HG02759 (cell line): ENCODE measurements at regions not wholly inside any gene's neighbourhood (a gene's known extent, or its start where the extent isn't known, plus 50 kb on each side); places are given as distances from the start of the nearest gene placed in this dataset.

Source experiments
- ATAC-seq: cut with Tn5 transposase; IDR thresholded peaks from one replicate; pipeline ENCODE4 v1.9.1; 2021; ENCODE audit warnings: mild to moderate bottlenecking, moderate library complexity; ENCODE audit not compliant: unreplicated experiment

DNA sequence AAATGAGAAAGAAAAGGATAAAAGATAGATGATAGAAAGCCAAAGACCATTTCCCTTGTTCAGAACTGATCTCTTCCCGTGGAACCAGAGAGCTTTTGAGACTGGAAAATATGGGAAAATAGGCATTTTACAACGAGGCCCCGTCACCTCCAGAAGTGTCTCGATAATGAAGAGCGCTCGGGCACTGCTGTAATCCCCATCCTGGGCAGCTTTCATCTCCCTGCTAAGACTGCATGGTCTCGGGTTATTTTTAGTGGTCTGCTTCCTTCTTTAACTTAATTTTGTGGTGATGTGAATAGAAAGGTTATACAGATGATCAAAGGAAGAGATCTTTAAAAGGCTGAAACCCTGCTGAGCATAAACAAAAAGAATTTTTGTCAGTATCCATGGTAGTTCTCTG, 176.6 kb downstream of the METTL4 start:
- no peak for ATAC-seq

- peak; percentile 83 for ATAC-seq
Measured at GRCh38 chr18:2395427-2396161, 175.7 kb downstream of the METTL4 start.

- ATAC-seq, result peak; percentile 34
Measured at GRCh38 chr18:2396162-2396505, 175.2 kb downstream of the METTL4 start.

- no peak for ATAC-seq
Measured at GRCh38 chr18:2400701-2401196, 170.6 kb downstream of the METTL4 start.

DNA sequence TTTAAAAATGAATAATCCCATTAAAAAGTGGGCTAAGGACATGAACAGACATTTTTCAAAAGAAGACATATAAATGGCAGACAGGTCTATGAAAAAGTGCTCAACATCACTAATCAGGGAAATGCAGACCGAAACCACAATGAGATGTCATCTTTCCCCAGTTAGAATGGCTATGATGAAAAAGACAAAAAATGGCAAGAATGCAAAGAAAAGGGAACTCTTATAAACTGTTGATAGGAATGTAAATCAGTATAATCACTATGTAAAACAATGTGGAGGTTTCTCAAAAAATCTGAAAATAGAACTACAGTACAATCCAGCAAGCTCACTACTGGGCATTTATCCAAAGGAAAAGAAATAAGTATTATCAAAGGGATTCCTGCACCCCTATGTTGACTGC, 169.2 kb downstream of the METTL4 start:
- no peak for ATAC-seq

DNA sequence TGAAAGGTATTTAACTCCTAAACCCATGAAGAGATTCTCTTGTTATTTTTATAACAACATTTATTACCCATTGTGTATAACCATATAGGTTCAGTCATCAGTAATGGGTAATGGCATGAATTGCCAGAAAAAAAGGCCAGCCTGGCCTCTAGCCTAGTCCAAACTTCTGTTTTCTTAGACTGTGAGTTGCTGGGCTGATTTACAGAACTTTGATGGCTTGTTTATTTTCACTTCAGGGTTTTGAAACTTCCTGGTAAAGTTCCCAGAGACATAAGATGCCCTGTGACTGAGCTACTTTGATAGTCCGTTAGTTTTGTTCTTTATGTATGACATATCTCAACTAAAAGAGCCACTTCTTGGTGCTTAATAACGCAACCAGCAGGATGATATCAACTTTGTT, 164.8 kb downstream of the METTL4 start:
- ATAC-seq, result no peak

DNA sequence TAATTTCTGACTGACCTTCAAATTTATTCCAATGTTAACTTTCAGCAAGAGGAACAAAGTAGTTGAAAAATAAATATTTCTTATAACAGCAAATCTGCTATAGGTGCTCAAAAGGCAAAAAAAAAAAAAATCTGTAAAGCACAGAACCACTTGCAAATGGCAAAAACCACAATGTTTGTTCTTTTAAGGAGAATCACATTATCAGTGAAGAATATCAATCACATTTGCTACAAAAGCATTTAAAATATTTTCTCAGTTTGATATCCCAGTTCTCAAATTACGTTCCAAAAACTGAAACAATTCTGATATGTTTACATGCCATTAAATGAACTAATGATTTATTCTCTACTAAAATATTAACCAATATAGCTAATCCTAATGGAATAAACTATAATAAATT, 163.3 kb downstream of the METTL4 start:
- no peak for ATAC-seq

GRCh38 chr18:2409906-2410305, 161.4 kb downstream of the METTL4 start:
- ATAC-seq, result no peak

DNA sequence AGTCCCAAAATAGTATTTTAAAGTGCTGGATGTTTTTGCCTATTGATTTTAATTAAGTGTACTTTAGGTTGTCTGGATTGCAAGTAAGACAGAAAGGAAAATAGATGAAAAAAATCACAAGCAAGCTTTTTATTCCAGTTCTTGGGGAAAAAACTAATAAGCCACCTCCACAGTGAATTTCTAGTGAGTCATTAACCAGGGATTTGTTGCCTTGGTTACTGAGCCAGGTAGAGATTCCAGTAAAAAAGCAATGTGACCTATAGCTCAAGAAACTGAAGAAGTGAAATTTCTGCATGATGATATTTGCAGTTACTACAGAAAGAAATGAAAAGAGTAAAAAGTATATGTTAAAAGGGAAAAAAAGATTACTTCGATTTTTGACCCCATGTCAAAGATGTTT, 160.6 kb downstream of the METTL4 start:
- no peak for ATAC-seq

DNA sequence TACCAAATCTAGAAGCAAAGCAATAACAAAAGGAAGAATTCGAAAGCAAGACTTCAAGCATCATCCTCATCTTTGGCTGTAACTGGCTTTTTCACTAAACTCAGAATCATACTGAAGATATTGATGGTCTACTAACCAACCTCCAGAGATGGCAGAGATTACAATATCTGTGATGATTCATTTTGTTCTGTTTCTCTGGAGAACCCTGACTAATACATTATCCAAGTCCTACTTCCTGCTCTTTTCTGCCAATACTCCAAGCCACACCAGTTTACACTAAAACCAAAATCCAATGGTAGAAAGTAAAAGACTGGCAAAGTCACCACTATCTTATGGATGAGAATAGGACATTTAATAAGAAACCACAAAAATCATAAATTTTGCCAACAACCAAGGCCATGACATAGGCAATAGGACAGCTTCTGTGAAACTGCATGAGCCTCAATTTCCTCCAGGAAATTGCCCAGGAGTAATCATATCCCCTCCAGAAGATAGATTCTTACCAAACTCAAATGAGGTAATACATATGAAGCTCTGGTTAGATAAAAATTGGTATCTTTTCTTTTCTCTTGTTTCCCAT, 159.8 kb downstream of the METTL4 start:
- ATAC-seq, result no peak

GRCh38 chr18:2412281-2412680, 159.0 kb downstream of the METTL4 start:
- ATAC-seq, result no peak

GRCh38 chr18:2412996-2413751, 158.1 kb downstream of the METTL4 start:
- ATAC-seq, result no peak

- no peak for ATAC-seq
Measured at GRCh38 chr18:2414235-2414634, 157.1 kb downstream of the METTL4 start.

DNA sequence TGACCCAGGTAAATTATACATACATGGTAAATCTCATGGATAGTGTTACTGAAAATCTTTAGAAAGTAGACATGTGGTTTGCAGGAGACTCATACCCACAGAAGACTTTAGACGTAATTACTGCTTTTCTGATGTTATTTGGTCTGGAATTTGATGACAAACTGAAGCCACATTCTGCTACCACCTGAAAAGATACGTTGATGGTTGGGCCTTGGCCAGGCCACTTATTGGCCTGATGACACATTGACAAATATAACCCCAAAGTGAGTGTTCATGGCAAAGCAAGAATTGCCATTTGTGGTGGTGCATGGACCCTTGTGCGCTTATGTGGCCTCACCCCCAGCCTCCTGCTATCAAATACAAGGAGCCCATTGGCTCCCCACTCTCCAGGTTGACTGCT, 155.6 kb downstream of the METTL4 start:
- no peak for ATAC-seq

GRCh38 chr18:2417861-2418610, 153.3 kb downstream of the METTL4 start:
- no peak for ATAC-seq

DNA sequence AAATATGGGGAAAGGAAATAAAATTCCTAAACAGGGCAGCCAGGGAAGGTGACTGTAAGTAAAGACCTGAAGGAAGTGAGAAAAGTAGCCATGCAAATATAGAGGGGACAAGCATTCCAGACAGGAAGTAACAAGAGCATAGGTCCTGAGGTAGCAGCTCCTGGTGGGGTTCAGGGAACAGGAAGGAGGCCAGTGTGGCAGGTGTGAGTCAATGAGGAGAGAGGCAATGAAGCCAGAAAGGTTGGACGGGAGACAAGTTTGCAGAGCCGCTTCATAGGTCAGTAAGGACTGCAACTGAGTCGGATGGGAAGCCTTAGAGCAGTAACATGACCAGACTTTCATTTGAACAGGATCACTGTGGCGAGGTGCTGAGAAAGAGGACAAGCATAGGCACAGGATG, 150.9 kb downstream of the METTL4 start:
- ATAC-seq, result no peak

- ATAC-seq, result no peak
Measured at GRCh38 chr18:2423761-2424160, 147.5 kb downstream of the METTL4 start.

GRCh38 chr18:2424420-2424819, 146.9 kb downstream of the METTL4 start:
- ATAC-seq, result no peak

DNA sequence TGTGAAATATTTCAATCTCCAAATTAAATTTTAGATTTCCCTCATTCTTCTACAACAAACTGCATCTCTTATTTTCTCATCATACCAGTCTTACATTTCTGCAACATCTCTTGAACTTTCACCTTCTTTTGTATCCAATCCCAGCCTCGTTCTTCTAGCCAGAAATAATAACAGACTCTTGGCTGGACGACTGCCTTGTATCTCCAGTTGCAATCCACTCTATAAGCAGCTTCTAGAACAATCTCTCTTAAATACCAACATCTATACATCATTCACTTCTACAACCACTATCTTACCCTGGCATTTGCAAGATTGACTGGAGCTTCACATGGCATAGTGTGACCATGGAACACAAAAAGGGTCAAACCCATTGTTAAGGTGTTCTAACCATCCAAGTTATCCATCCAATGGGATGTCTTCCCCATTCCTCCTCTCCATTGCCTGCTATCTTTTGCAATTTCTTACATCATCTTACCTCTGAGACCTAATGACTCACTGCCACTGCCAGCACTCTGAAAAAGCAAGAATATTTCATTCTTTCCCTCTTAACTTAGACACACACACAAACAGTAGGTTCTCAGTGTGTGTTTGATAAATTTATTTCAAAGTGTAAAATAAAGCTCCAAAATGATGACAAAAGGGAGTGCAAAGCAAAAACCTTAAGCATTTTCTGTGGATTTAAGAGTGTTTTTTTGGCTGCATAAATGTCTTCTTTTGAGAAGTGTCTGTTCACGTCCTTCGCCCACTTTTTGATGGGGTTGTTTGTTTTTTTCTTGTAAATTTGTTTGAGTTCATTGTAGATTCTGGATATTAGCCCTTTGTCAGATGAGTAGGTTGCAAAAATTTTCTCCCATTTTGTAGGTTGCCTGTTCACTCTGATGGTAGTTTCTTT, 145.6 kb downstream of the METTL4 start:
- ATAC-seq, result no peak

GRCh38 chr18:2430191-2430590, 141.1 kb downstream of the METTL4 start:
- no peak for ATAC-seq
